ENCODE measurements at regions not wholly inside any gene's neighbourhood (a gene's known extent, or its start where the extent isn't known, plus 50 kb on each side); places are given as distances from the start of the nearest gene placed in this dataset.
"Not testable (repeated sequence)": the region's sequence is repeated elsewhere in the genome, so short reads cannot be mapped to it uniquely, and the experiment has no call there.

GRCh38 chr3:124336067-124336656 lies 344.2 kb upstream of the ROPN1 start:
- no peak overlapping the region for H3K4me3 ChIP-seq (ENCODE audit: low read length)
- no peak for TF ChIP-seq CTCF (conservative IDR thresholded peaks at IDR 0.05; ENCODE audit: low read length)
- DNase-seq (ENCODE audit: low read depth): no peak

GRCh38 chr3:124345845-124346244 lies 353.9 kb upstream of the ROPN1 start:
- H3K4me3 ChIP-seq (ENCODE audit: low read length): no peak overlapping the region
- no peak for DNase-seq (ENCODE audit: low read depth)
- no peak for TF ChIP-seq CTCF (conservative IDR thresholded peaks at IDR 0.05; ENCODE audit: low read length)

- H3K4me3 ChIP-seq (ENCODE audit: low read length): no peak overlapping the region
- no peak for DNase-seq (ENCODE audit: low read depth)
- no peak for TF ChIP-seq CTCF (conservative IDR thresholded peaks at IDR 0.05; ENCODE audit: low read length)
Measured at GRCh38 chr3:124346487-124346886, 354.6 kb upstream of the ROPN1 start.

DNA sequence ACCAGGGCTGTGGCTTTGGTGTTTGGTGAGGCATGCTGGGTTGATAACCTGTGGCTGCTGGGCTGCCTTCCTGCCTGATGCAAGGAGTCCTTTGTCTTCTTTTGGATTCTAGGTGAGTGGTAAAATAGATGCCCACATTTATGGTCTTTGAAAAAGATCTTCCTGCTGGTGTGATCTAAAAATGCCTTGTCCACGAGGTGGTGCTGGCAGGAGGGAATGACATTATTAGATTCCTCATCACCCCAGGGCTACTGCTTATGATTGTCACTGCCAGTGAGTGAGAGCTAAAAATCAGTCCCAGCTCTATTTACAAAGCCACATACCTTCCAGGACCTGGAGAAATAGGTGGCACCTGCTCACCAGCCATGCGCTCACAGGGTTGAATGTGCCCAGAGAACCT lies 355.5 kb upstream of the ROPN1 start:
- no peak for DNase-seq (ENCODE audit: low read depth)
- no peak for TF ChIP-seq CTCF (conservative IDR thresholded peaks at IDR 0.05; ENCODE audit: low read length)
- no peak overlapping the region for H3K4me3 ChIP-seq (ENCODE audit: low read length)

GRCh38 chr3:124348555-124348954 lies 356.6 kb upstream of the ROPN1 start:
- DNase-seq (ENCODE audit: low read depth); H3K4me3 ChIP-seq (ENCODE audit: low read length): not testable (repeated sequence)

DNA sequence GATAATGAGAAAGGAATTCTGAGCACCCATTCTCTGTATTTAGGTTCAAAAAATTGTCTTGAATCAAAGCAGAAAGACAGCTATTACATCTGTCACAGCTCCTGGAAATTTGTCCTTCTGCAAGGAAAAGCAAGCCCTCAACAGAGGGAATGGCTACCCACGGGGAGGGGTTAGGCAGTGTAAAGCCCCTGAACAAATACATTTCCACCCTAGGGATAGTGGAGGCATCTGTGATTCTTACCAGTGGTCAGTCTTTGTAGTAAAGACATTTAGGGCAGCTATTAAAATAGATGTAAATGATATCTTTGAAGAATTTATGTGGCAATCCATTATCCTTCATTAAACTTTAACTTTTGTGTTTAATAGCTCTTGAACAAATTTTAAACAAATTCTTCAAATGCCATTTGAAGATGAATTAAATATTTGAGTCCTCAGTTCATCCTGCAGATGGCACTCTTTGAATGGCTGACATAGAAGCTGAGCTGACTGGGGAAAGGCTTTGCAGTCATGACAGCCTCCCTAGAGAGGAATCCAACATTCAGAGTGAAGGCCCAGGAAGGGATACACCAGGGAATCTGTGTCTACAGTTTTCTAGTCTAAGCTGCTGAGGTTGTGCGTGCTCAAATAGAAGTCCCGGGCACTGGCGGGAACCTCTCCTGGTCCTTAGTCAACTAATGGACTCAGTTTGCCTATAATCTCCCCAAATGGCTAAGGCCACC lies 359.7 kb upstream of the ROPN1 start:
- TF ChIP-seq CTCF (conservative IDR thresholded peaks at IDR 0.05; ENCODE audit: low read length): peak; percentile 70
- no peak overlapping the region for H3K4me3 ChIP-seq (ENCODE audit: low read length)
- peak; percentile 79 for DNase-seq (ENCODE audit: low read depth)

DNA sequence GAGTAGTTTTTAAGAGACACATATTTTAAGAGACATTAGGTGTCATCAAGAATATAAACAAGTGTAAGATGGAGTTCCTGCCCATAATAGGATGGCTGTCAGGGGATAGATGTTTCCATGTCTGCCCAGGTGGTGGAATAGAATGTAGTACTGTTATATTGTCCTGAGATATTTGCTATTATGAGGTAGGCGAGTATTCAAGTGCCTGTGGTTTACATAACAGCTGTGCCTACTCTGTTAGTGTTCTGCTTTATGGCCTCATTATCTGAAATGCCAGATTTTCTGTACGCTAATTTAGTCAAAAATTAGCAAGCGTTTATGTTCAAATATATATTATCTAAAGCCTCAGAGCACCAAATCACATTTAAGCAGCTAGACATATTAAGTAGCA lies 360.2 kb upstream of the ROPN1 start:
- TF ChIP-seq CTCF (conservative IDR thresholded peaks at IDR 0.05; ENCODE audit: low read length): no peak
- H3K4me3 ChIP-seq (ENCODE audit: low read length): no peak overlapping the region
- no peak for DNase-seq (ENCODE audit: low read depth)
